Prostate gland (tissue), 2 donors: ENCODE measurements at regions not wholly inside any gene's neighbourhood (a gene's known extent, or its start where the extent isn't known, plus 50 kb on each side); places are given as distances from the start of the nearest gene placed in this dataset.

Experiments used
- DNase-seq: peaks from one replicate; pipeline ENCODE4 v3.0.0-alpha.2; 2019; ENCODE audit warnings: low spot score
- H3K27ac ChIP-seq, 2 donors: fragments of 200-600 bp; sonication (generic); 2 replicates each; pipeline ENCODE4 v1.5.1; 2017 to 2019
- H3K27me3 ChIP-seq: fragments of 200-600 bp; sonication (generic); replicated peaks from 2 replicates; pipeline ENCODE4 v1.5.1; 2019; ENCODE audit not compliant: insufficient read depth
- H3K36me3 ChIP-seq, 2 donors: fragments of 200-600 bp; sonication (generic); 1 replicate in 1 of 2; 2 replicates in 1 of 2; pipeline versions ENCODE4 v1.5.1 to v1.8.1; 2017 to 2019
- H3K4me1 ChIP-seq: fragments of 200-600 bp; sonication (generic); replicated peaks from 2 replicates; pipeline ENCODE4 v1.5.1; 2019
- H3K4me3 ChIP-seq, 2 donors: fragments of 200-600 bp; sonication (generic); 2 replicates each; pipeline ENCODE4 v1.5.1; 2017 to 2019
- H3K9me3 ChIP-seq: fragments of 200-600 bp; sonication (generic); 2 replicates; pipeline ENCODE4 v1.5.1; 2017
- CTCF ChIP-seq, 4 experiments: fragments of 200-600 bp in 2 of 4; fragments of 450-650 bp in 2 of 4; sonication (generic) in 2 of 4; IDR thresholded peaks; 1 replicate in 3 of 4; 2 replicates in 1 of 4; pipeline ENCODE4 v1.5.1; 2016 to 2019; ENCODE audit warnings: antibody characterized with exemption in 4 of 4, mild to moderate bottlenecking in 2 of 4, moderate library complexity in 2 of 4
- POLR2A ChIP-seq: fragments of 450-650 bp; IDR thresholded peaks from one replicate; pipeline ENCODE4 v1.6.1; 2016; ENCODE audit warnings: antibody characterized with exemption, mild to moderate bottlenecking
- POLR2AphosphoS5 ChIP-seq: sonication (generic); formaldehyde crosslinking; IDR thresholded peaks from one replicate; pipeline ENCODE4 v1.6.1; 2017; ENCODE audit warnings: antibody characterized with exemption
- WGBS: methylation state at CpG from one replicate; pipeline ENCODE4 v1.1.5; 2018; 5-methylcytosine and 5-hydroxymethylcytosine counted together
- intact Hi-C: fragments of 100-400 bp; cut with DNase I; formaldehyde crosslinking; loops from one replicate; pipeline ENCODE4 v1.14.2; 2022

GRCh38 chr10:1869861-1870260, 132.5 kb upstream of the ADARB2 start:
- intact Hi-C loops = no loop called here
- no peak overlapping the region for H3K27ac ChIP-seq
- H3K27me3 ChIP-seq = no peaks in the 10 kb centered on the region
- 83% methylated on average over 13 of the region's 13 CpGs for WGBS
- no peaks in the 10 kb centered on the region for H3K4me1 ChIP-seq
- no peak for DNase-seq
- no peak for TF ChIP-seq CTCF (IDR thresholded peaks at IDR 0.05)
- no peak for TF ChIP-seq POLR2AphosphoS5
- no peak for TF ChIP-seq POLR2A
- no peaks in the 10 kb centered on the region for H3K36me3 ChIP-seq
- H3K4me3 ChIP-seq = no peak overlapping the region
- H3K9me3 ChIP-seq = no peaks in the 10 kb centered on the region

GRCh38 chr10:1860351-1860750, 123.0 kb upstream of the ADARB2 start:
- WGBS = 55% methylated on average over 5 of the region's 5 CpGs

DNA sequence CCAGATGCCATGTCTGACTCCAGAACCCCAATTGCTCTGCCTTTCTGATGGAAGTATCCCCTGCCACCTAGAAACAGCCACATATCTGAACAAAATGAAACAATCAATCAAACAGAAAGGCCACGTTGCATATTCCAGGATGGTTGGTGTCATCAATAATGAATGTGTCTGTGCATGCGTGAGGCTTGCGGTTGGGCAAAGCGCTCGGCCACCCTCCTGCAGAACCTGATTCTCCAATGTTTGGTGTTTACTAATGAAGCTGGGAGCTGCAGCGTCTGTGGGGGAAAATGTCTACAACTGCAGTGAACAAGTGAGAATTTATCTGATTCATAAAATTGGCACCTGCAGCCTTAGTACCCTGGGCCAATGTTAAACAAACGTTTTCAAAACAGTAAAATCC, 121.2 kb upstream of the ADARB2 start:
- H3K4me3 ChIP-seq = no peak overlapping the region
- no peak for DNase-seq
- no peak overlapping the region for H3K27ac ChIP-seq
- H3K4me1 ChIP-seq = no peaks in the 10 kb centered on the region
- H3K36me3 ChIP-seq = no peaks in the 10 kb centered on the region
- WGBS = 31% methylated on average over 7 of the region's 7 CpGs
- TF ChIP-seq POLR2AphosphoS5 = no peak
- no peak for TF ChIP-seq CTCF (IDR thresholded peaks at IDR 0.05)
- TF ChIP-seq POLR2A = no peak
- no peaks in the 10 kb centered on the region for H3K9me3 ChIP-seq
- intact Hi-C loops = no loop called here
- peaks cover 4% of the 10 kb centered on the region for H3K27me3 ChIP-seq

More at GRCh38 chr10:1860351-1860750, 123.0 kb upstream of the ADARB2 start:
- Histone ChIP-seq H3K36me3 (no peaks in the 10 kb centered on the region), H3K4me3 (no peak overlapping the region), H3K4me1 (no peaks in the 10 kb centered on the region), H3K27ac (no peak overlapping the region), H3K27me3 (peaks cover 4% of the 10 kb centered on the region), H3K9me3 (no peaks in the 10 kb centered on the region)
- no peak for DNase-seq
- intact Hi-C loops = no loop called here
- TF ChIP-seq POLR2AphosphoS5 = no peak
- no peak for TF ChIP-seq POLR2A
- TF ChIP-seq CTCF (IDR thresholded peaks at IDR 0.05) = no peak

- Histone ChIP-seq H3K27me3 (peaks cover 4% of the 10 kb centered on the region), H3K27ac (no peak overlapping the region), H3K36me3 (no peaks in the 10 kb centered on the region), H3K9me3 (no peaks in the 10 kb centered on the region), H3K4me3 (no peak overlapping the region), H3K4me1 (no peaks in the 10 kb centered on the region)
- 62% methylated on average over 8 of the region's 8 CpGs for WGBS
- intact Hi-C loops = no loop called here
- TF ChIP-seq POLR2A (no peak), CTCF (IDR thresholded peaks at IDR 0.05) (no peak), POLR2AphosphoS5 (no peak)
- DNase-seq = no peak
Observed at GRCh38 chr10:1858048-1858447, 120.7 kb upstream of the ADARB2 start.

DNA sequence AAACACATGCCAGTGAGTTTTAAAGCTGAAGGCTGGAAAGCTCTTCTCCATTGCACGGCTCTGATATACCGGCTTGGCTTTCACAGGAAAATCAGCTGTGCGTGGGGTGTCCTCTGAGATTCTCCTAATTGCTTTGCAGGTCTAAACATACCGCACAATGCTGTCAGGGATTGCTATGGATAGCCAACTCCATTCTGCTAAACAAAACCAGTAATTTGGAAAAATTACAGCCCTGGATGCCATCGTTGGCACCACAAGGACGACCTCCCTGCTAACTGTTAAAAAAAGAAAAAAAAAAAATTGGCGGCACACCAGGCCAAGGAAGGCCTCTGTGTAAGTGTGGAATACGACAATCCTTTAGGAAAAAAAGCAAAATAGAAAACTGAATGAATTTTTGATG, 118.6 kb upstream of the ADARB2 start:
- Histone ChIP-seq H3K27ac (no peak overlapping the region), H3K27me3 (peaks cover 4% of the 10 kb centered on the region), H3K4me3 (no peak overlapping the region), H3K36me3 (no peaks in the 10 kb centered on the region), H3K4me1 (no peaks in the 10 kb centered on the region), H3K9me3 (no peaks in the 10 kb centered on the region)
- TF ChIP-seq CTCF (IDR thresholded peaks at IDR 0.05) (no peak), POLR2AphosphoS5 (no peak), POLR2A (no peak)
- WGBS = 67% methylated on average over 8 of the region's 8 CpGs
- DNase-seq = no peak
- intact Hi-C loops = no loop called here
